A549 (cell line): ENCODE measurements at regions not wholly inside any gene's neighbourhood (a gene's known extent, or its start where the extent isn't known, plus 50 kb on each side); places are given as distances from the start of the nearest gene placed in this dataset.
A peak's percentile ranks its signal among the peaks of the same experiment; 100 is the strongest.

Experiments used
- ATAC-seq, 2 experiments: fragments of 200-7000 bp in 1 of 2; fragments of >200 bp in 1 of 2; cut with Nextera tagmentation in 1 of 2; cut with Tn5 transposase in 1 of 2; 3 replicates each; pipeline versions ENCODE4 v1.8.0 to v1.9.1; 2018 to 2020; ENCODE audit warnings: mild to moderate bottlenecking in 1 of 2, moderate library complexity in 1 of 2
- CTCF ChIA-PET: fragments of 300-600 bp; sonication (Branson Sonifier 250); formaldehyde crosslinking; extraction: SDS; loops from one replicate; lab custom pipeline; 2021; ENCODE audit warnings: antibody characterized with exemption, inconsistent platforms; lab: Yijun Ruan, JAX
- POLR2A ChIA-PET: fragments of 350-600 bp; formaldehyde crosslinking; extraction: SDS; loops from one replicate; lab custom pipeline; 2021; ENCODE audit warnings: antibody characterized with exemption, inconsistent platforms; lab: Yijun Ruan, JAX
- DNase-seq, 2 experiments: peaks; one replicate each; pipeline versions ENCODE4 v3.0.0 to v3.0.0-alpha.2; 2011 to 2016; ENCODE audit warnings: low read depth in 1 of 2, low spot score in 1 of 2
- FAIRE-seq: peaks from 2 replicates; lab custom pipeline; 2011; peaks lifted over from hg19 to GRCh38; lab: Jason Lieb, UNC
- H3K27ac ChIP-seq, 2 experiments: fragments of >200 bp; sonication (Bioruptor Twin); formaldehyde crosslinking; 3 replicates each; pipeline ENCODE4 v1.5.1; 2016 to 2017
- H3K4me1 ChIP-seq: fragments of >200 bp; sonication (Bioruptor Twin); formaldehyde crosslinking; 3 replicates; pipeline ENCODE4 v1.6.1; 2016
- H3K4me2 ChIP-seq: fragments of >200 bp; sonication (Bioruptor Twin); formaldehyde crosslinking; 3 replicates; pipeline ENCODE4 v1.6.1; 2016
- H3K4me3 ChIP-seq: fragments of >200 bp; sonication (Bioruptor Twin); formaldehyde crosslinking; 3 replicates; pipeline ENCODE4 v1.5.1; 2016
- H3K9me3 ChIP-seq: fragments of >200 bp; sonication (Bioruptor Twin); formaldehyde crosslinking; 3 replicates; pipeline ENCODE4 v1.6.1; 2016
- BCL3 ChIP-seq: fragments of >200 bp; sonication (Bioruptor Twin); formaldehyde crosslinking; IDR thresholded peaks from 3 replicates; pipeline ENCODE4 v1.6.1; 2016
- BHLHE40 ChIP-seq: IDR thresholded peaks from 2 replicates; pipeline ENCODE4 v1.6.1; 2012; ENCODE audit warnings: low read depth, low read length, inconsistent platforms
- E2F6 ChIP-seq: IDR thresholded peaks from 2 replicates; pipeline ENCODE4 v1.6.1; 2012; ENCODE audit warnings: low read depth, borderline replicate concordance
- EHMT2 ChIP-seq: fragments of 200-600 bp; sonication (generic); IDR thresholded peaks from 2 replicates; pipeline ENCODE4 v1.6.1; 2016; ENCODE audit warnings: antibody characterized with exemption, low read depth, mild to moderate bottlenecking, moderate library complexity
- ELK1 ChIP-seq: fragments of 150-350 bp; IDR thresholded peaks from 2 replicates; pipeline ENCODE4 v1.6.1; 2014; ENCODE audit warnings: low read depth, mild to moderate bottlenecking, low read length
- EP300 ChIP-seq, 2 experiments: fragments of >200 bp; sonication (Bioruptor Twin); formaldehyde crosslinking; IDR thresholded peaks; 2 replicates in 1 of 2; 3 replicates in 1 of 2; pipeline ENCODE4 v1.6.1; 2016 to 2017
- FOSL2 ChIP-seq, 2 experiments: fragments of 450-650 bp in 1 of 2; fragments of >200 bp in 1 of 2; sonication (Bioruptor Twin) in 1 of 2; formaldehyde crosslinking; IDR thresholded peaks; 2 replicates each; pipeline versions ENCODE4 v1.5.0 to v1.6.1; 2016 to 2020; ENCODE audit warnings: mild to moderate bottlenecking in 1 of 2, moderate library complexity in 1 of 2
- HDAC2 ChIP-seq: fragments of 200-600 bp; sonication (generic); IDR thresholded peaks from 2 replicates; pipeline ENCODE4 v1.6.1; 2016
- HES2 ChIP-seq: fragments of >200 bp; sonication (Bioruptor Twin); formaldehyde crosslinking; IDR thresholded peaks from 2 replicates; pipeline ENCODE4 v1.6.1; 2016
- HMGXB4 ChIP-seq: fragments of 250-450 bp; sonication (Bioruptor Pico); IDR thresholded peaks from 2 replicates; pipeline ENCODE4 v1.5.0; 2021; ENCODE audit warnings: mild to moderate bottlenecking, moderate library complexity, borderline replicate concordance
- JUN ChIP-seq, 2 experiments: fragments of >200 bp; sonication (Bioruptor Twin); formaldehyde crosslinking; IDR thresholded peaks; 2 replicates in 1 of 2; 3 replicates in 1 of 2; pipeline ENCODE4 v1.6.1; 2016 to 2017
- NPAS2 ChIP-seq: fragments of 250-450 bp; sonication (Bioruptor Pico); IDR thresholded peaks from 2 replicates; pipeline ENCODE4 v1.8.0; 2022; ENCODE audit warnings: mild to moderate bottlenecking, moderate library complexity, borderline replicate concordance
- NR3C1 ChIP-seq: fragments of >200 bp; sonication (Bioruptor Twin); formaldehyde crosslinking; IDR thresholded peaks from 3 replicates; pipeline ENCODE4 v1.6.1; 2017
- PBX3 ChIP-seq: IDR thresholded peaks from 2 replicates; pipeline ENCODE4 v1.6.1; 2012
- RAD21 ChIP-seq, 2 experiments: fragments of >200 bp in 1 of 2; sonication (Bioruptor Twin) in 1 of 2; formaldehyde crosslinking in 1 of 2; IDR thresholded peaks in 1 of 2; conservative IDR thresholded peaks in 1 of 2; 2 replicates in 1 of 2; 3 replicates in 1 of 2; pipeline ENCODE4 v1.6.1; 2012 to 2018; ENCODE audit warnings: inconsistent platforms in 1 of 2
- SMC3 ChIP-seq: fragments of >200 bp; sonication (Bioruptor Twin); formaldehyde crosslinking; IDR thresholded peaks from 3 replicates; pipeline ENCODE4 v1.6.1; 2018; ENCODE audit warnings: inconsistent platforms
- ZC3H11A ChIP-seq: fragments of 450-650 bp; IDR thresholded peaks from 2 replicates; pipeline ENCODE4 v1.6.1; 2014; ENCODE audit warnings: antibody characterized with exemption, mild to moderate bottlenecking
- ZFP36 ChIP-seq: fragments of 450-650 bp; IDR thresholded peaks from 2 replicates; pipeline ENCODE4 v1.6.1; 2014; ENCODE audit warnings: borderline replicate concordance; ENCODE audit not compliant: partially characterized antibody
- ZNF302 ChIP-seq: fragments of 250-450 bp; sonication (Bioruptor Pico); IDR thresholded peaks from 2 replicates; pipeline ENCODE4 v1.9.0; 2021; ENCODE audit warnings: inconsistent platforms, mild to moderate bottlenecking, moderate library complexity
- WGBS: methylation state at CpG from one replicate; pipeline ENCODE4 v1.1.6; 2017; ENCODE audit errors: missing lambda C conversion rate; 5-methylcytosine and 5-hydroxymethylcytosine counted together

GRCh38 chr17:77409282-77410161 lies 268.8 kb downstream of the SEC14L1 start:
- Histone ChIP-seq H3K4me3 (no peak overlapping the region), H3K27ac (peak overlapping the region; percentile 53 to 70; a peak in 4 of 6 replicates), H3K4me2 (no peak overlapping the region), H3K9me3 (no peaks in the 10 kb centered on the region), H3K4me1 (peaks cover 76% of the 10 kb centered on the region)
- ChIA-PET CTCF (interaction anchor here (0.6 to 4.9 kb wide), 8 partner anchors 9 to 85 kb away, joined by 3 to 20 read pairs (median 6); no protein-coding TSS in a partner anchor), POLR2A (no interaction called here)
- WGBS = 85% methylated on average over 19 of the region's 34 CpGs
- DNase-seq (no peak), FAIRE-seq (no peak), ATAC-seq (peak; percentile 8 to 17; a peak in 4 of 6 replicates)
- no peak for TF ChIP-seq HES2
- TF ChIP-seq NPAS2 (CRISPR knock-in tag) = no peak
- TF ChIP-seq ZC3H11A = no peak
- no peak for TF ChIP-seq NR3C1
- no peak for TF ChIP-seq ZFP36
- no peak for TF ChIP-seq EP300 (IDR thresholded peaks at IDR 0.05)
- TF ChIP-seq ELK1 = no peak
- no peak for TF ChIP-seq FOSL2 (IDR thresholded peaks at IDR 0.05)
- TF ChIP-seq FOSL2 (CRISPR knock-in tag; IDR thresholded peaks at IDR 0.05) = no peak
- no peak for TF ChIP-seq ZNF302 (CRISPR knock-in tag)
- TF ChIP-seq SMC3 = no peak
- TF ChIP-seq PBX3 = no peak
- TF ChIP-seq BCL3 = no peak
- TF ChIP-seq BHLHE40 = no peak
- no peak for TF ChIP-seq HDAC2
- no peak for TF ChIP-seq JUN (IDR thresholded peaks at IDR 0.05)
- TF ChIP-seq HMGXB4 (CRISPR knock-in tag) = no peak
- TF ChIP-seq EHMT2 = no peak
- no peak for TF ChIP-seq E2F6
- no peak for TF ChIP-seq RAD21 (conservative IDR thresholded peaks at IDR 0.05 in 1 of 2, IDR thresholded peaks at IDR 0.05 in 1 of 2)
